GM10248 (cell line): ENCODE measurements at regions not wholly inside any gene's neighbourhood (a gene's known extent, or its start where the extent isn't known, plus 50 kb on each side); places are given as distances from the start of the nearest gene placed in this dataset.

Experiments used
- CTCF ChIA-PET: fragments of 300-600 bp; sonication (Branson Sonifier 250); formaldehyde crosslinking; extraction: SDS; loops from one replicate; lab custom pipeline; 2021; ENCODE audit warnings: antibody characterized with exemption; lab: Yijun Ruan, JAX
- POLR2A ChIA-PET: fragments of 350-650 bp; sonication (Branson Sonifier 250); formaldehyde crosslinking; extraction: SDS; loops from one replicate; lab custom pipeline; 2020; ENCODE audit warnings: antibody characterized with exemption; lab: Yijun Ruan, JAX
- DNase-seq: peaks from one replicate; pipeline ENCODE4 v3.0.0; 2012; ENCODE audit errors: extremely low spot score
- TF ChIP-seq, protein P1 (sequence below): IDR thresholded peaks from 2 replicates; pipeline ENCODE4 v1.5.1; 2012; ENCODE audit warnings: mild to moderate bottlenecking, low read depth; ENCODE audit errors: extremely low read depth, missing control alignments, control extremely low read depth

GRCh38 chrX:120819126-120819525, 56.5 kb downstream of the CT47B1 start:
- ChIA-PET POLR2A (no interaction called here), CTCF (no interaction called here)
- TF ChIP-seq, protein P1, sequence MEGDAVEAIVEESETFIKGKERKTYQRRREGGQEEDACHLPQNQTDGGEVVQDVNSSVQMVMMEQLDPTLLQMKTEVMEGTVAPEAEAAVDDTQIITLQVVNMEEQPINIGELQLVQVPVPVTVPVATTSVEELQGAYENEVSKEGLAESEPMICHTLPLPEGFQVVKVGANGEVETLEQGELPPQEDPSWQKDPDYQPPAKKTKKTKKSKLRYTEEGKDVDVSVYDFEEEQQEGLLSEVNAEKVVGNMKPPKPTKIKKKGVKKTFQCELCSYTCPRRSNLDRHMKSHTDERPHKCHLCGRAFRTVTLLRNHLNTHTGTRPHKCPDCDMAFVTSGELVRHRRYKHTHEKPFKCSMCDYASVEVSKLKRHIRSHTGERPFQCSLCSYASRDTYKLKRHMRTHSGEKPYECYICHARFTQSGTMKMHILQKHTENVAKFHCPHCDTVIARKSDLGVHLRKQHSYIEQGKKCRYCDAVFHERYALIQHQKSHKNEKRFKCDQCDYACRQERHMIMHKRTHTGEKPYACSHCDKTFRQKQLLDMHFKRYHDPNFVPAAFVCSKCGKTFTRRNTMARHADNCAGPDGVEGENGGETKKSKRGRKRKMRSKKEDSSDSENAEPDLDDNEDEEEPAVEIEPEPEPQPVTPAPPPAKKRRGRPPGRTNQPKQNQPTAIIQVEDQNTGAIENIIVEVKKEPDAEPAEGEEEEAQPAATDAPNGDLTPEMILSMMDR = no peak
- DNase-seq = no peak

GRCh38 chrX:120813982-120814381, 61.7 kb downstream of the CT47B1 start:
- TF ChIP-seq, protein P1 = no peak
- ChIA-PET CTCF (no interaction called here), POLR2A (no interaction called here)
- no peak for DNase-seq

DNA sequence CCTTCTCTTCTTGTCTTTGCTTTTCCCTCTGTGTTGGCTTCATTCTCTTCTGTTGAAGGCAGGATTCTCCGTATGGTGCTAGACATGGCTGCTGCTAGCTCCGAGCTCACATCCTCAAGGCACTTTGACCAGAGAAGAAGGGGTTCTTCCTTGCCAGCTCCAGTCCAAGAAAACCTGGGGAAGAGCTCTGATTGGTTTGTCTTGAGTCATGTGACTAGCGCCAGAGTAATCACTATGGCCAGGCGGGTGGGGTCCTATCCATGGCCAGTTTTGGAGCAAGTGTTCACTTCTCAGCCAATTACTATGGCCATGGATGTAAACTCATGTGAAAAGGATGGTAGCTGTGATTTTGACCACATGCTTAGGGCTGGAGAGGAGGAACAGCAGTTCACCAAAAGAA, 74.2 kb downstream of the CT47B1 start:
- no peak for DNase-seq
- TF ChIP-seq, protein P1 = no peak
- ChIA-PET POLR2A (no interaction called here), CTCF (interaction anchor here (1.1 kb wide), 1 partner anchor 12 kb away, joined by 4 read pairs; no protein-coding TSS in a partner anchor)

DNA sequence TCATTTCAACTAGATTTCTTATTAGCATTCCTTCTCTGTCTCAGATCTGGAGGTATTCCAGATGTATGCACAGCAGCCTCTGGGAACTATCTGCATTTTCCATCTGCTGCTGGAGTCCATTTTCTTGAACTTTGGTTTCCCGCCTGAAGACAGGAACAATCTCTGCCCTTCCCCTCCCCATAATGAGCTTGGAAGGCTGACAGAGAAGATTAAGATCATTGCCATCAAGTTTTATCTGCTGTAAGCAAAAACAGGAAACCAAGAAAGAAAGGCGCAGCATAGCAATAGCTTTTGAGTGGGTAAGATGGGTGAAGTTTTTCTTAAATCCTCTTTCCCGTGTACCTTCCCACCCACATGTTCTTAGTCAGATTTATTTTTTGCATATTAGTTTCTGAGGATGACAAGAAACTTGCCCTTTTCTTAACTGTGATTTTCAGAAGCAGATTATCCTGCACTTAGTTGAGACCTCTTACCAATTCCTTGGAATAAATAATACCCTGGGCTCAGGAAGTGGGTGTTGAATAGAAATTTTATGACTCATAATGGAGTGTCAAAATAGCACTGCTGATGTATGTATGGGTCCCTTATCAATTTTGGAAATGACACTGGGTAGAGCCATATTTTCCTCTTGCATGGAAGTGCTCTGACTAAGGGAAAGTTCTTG, 78.3 kb downstream of the CT47B1 start:
- CTCF ChIA-PET = interaction anchor here (2.0 kb wide), 1 partner anchor 7 kb away, joined by 4 read pairs; no protein-coding TSS in a partner anchor
- DNase-seq = no peak
- POLR2A ChIA-PET = no interaction called here
- TF ChIP-seq, protein P1 = no peak

GRCh38 chrX:120795301-120795700, 80.4 kb downstream of the CT47B1 start:
- TF ChIP-seq, protein P1 = no peak
- ChIA-PET POLR2A (no interaction called here), CTCF (interaction anchor here (1.2 kb wide), 1 partner anchor 8 kb away, joined by 3 read pairs; no protein-coding TSS in a partner anchor)
- no peak for DNase-seq

- CTCF ChIA-PET = no interaction called here
- TF ChIP-seq, protein P1 = no peak
- POLR2A ChIA-PET = no interaction called here
- DNase-seq = no peak
These were observed 81.1 kb downstream of the CT47B1 start for GRCh38 chrX:120794525-120794975.
